Liver (tissue), 8 donors: ENCODE measurements at regions not wholly inside any gene's neighbourhood (a gene's known extent, or its start where the extent isn't known, plus 50 kb on each side); places are given as distances from the start of the nearest gene placed in this dataset.

Source experiments
- DNase-seq: peaks from one replicate; pipeline ENCODE4 v3.0.0-alpha.2; 2017; ENCODE audit warnings: low spot score
- H3K27ac ChIP-seq, 2 donors: one replicate each; pipeline ENCODE4 v1.7.0; 2013; ENCODE audit warnings: inconsistent platforms in 2 of 2, low read length in 2 of 2, control low read depth in 1 of 2, low read depth in 1 of 2, mild to moderate bottlenecking in 1 of 2
- H3K27me3 ChIP-seq, 4 donors: one replicate each; pipeline versions ENCODE4 v1.6.1 to v1.7.0; 2013; ENCODE audit warnings: low read length in 3 of 4, inconsistent platforms in 1 of 4, mild to moderate bottlenecking in 1 of 4, moderate library complexity in 1 of 4; ENCODE audit not compliant: control insufficient read depth in 4 of 4, insufficient read depth in 4 of 4
- H3K36me3 ChIP-seq, 4 donors: one replicate each; pipeline versions ENCODE4 v1.6.1 to v1.7.0; 2013; ENCODE audit warnings: low read length in 3 of 4, mild to moderate bottlenecking in 3 of 4, low read depth in 1 of 4, moderate library complexity in 1 of 4; ENCODE audit not compliant: control insufficient read depth in 4 of 4, insufficient read depth in 3 of 4
- H3K4me1 ChIP-seq, 4 donors: one replicate each; pipeline versions ENCODE4 v1.6.1 to v1.7.0; 2013; ENCODE audit warnings: low read length in 3 of 4, mild to moderate bottlenecking in 3 of 4, moderate library complexity in 1 of 4; ENCODE audit not compliant: control insufficient read depth in 4 of 4, insufficient read depth in 4 of 4
- H3K4me3 ChIP-seq, 3 donors: one replicate each; pipeline versions ENCODE4 v1.6.1 to v1.7.0; 2013; ENCODE audit warnings: low read length in 3 of 3, control low read depth in 1 of 3, low read depth in 1 of 3, mild to moderate bottlenecking in 1 of 3
- H3K9ac ChIP-seq, 2 donors: one replicate each; pipeline ENCODE4 v1.7.0; 2013; ENCODE audit warnings: low read length in 2 of 2, mild to moderate bottlenecking in 2 of 2, moderate library complexity in 2 of 2, control low read depth in 1 of 2, low read depth in 1 of 2
- H3K9me3 ChIP-seq, 4 donors: one replicate each; pipeline versions ENCODE4 v1.6.1 to v1.7.0; 2013; ENCODE audit warnings: low read length in 3 of 4; ENCODE audit not compliant: control insufficient read depth in 4 of 4
- ATF3 ChIP-seq: IDR thresholded peaks from 2 replicates; pipeline ENCODE4 v1.6.1; 2016; ENCODE audit warnings: antibody characterized with exemption
- CTCF ChIP-seq: fragments of 150-350 bp; IDR thresholded peaks from 2 replicates; pipeline ENCODE4 v1.5.1; 2017; ENCODE audit warnings: improper control_type of control experiment, low read depth, low read length; ENCODE audit not compliant: missing input control
- EGR1 ChIP-seq, 2 donors: IDR thresholded peaks; 2 replicates each; pipeline ENCODE4 v1.6.1; 2016 to 2018; ENCODE audit warnings: antibody characterized with exemption in 2 of 2, low read depth in 2 of 2
- FOXA1 ChIP-seq: IDR thresholded peaks from 2 replicates; pipeline ENCODE4 v1.6.1; 2016; ENCODE audit warnings: antibody characterized with exemption
- FOXA2 ChIP-seq: IDR thresholded peaks from 2 replicates; pipeline ENCODE4 v1.6.1; 2016; ENCODE audit warnings: antibody characterized with exemption
- GABPA ChIP-seq, 2 donors: IDR thresholded peaks in 1 of 2; conservative IDR thresholded peaks in 1 of 2; 2 replicates each; pipeline ENCODE4 v1.6.1; 2016; ENCODE audit warnings: antibody characterized with exemption in 2 of 2, mild to moderate bottlenecking in 1 of 2, moderate library complexity in 1 of 2
- HNF4A ChIP-seq, 2 donors: conservative IDR thresholded peaks; 2 replicates each; pipeline ENCODE4 v1.6.1; 2016; ENCODE audit warnings: antibody characterized with exemption in 2 of 2, mild to moderate bottlenecking in 2 of 2
- HNF4G ChIP-seq: IDR thresholded peaks from 2 replicates; pipeline ENCODE4 v1.6.1; 2016; ENCODE audit warnings: antibody characterized with exemption
- JUND ChIP-seq, 2 donors: IDR thresholded peaks; 2 replicates each; pipeline ENCODE4 v1.6.1; 2016; ENCODE audit warnings: antibody characterized with exemption in 2 of 2
- MAX ChIP-seq: IDR thresholded peaks from 2 replicates; pipeline ENCODE4 v1.6.1; 2016; ENCODE audit warnings: antibody characterized with exemption
- NR2F2 ChIP-seq: IDR thresholded peaks from 2 replicates; pipeline ENCODE4 v1.6.1; 2016; ENCODE audit warnings: antibody characterized with exemption
- REST ChIP-seq: IDR thresholded peaks from 2 replicates; pipeline ENCODE4 v1.6.1; 2016; ENCODE audit warnings: antibody characterized with exemption, mild to moderate bottlenecking
- RXRA ChIP-seq, 2 donors: IDR thresholded peaks; 2 replicates each; pipeline ENCODE4 v1.6.1; 2017 to 2018; ENCODE audit warnings: antibody characterized with exemption in 2 of 2, mild to moderate bottlenecking in 1 of 2
- SP1 ChIP-seq: IDR thresholded peaks from 2 replicates; pipeline ENCODE4 v1.6.1; 2018; ENCODE audit warnings: antibody characterized with exemption, mild to moderate bottlenecking
- TAF1 ChIP-seq: conservative IDR thresholded peaks from 2 replicates; pipeline ENCODE4 v1.6.1; 2016; ENCODE audit warnings: antibody characterized with exemption, mild to moderate bottlenecking
- YY1 ChIP-seq: IDR thresholded peaks from 2 replicates; pipeline ENCODE4 v1.6.1; 2016; ENCODE audit warnings: antibody characterized with exemption, mild to moderate bottlenecking
- ZBTB33 ChIP-seq: IDR thresholded peaks from 2 replicates; pipeline ENCODE4 v1.6.1; 2016; ENCODE audit warnings: antibody characterized with exemption
- whole genome bisulfite sequencing: extraction: QIAGEN DNeasy Blood & Tissue Kit; methylation state at CpG from one replicate; pipeline ENCODE4 v1.1.7; 2013; 5-methylcytosine and 5-hydroxymethylcytosine counted together
- donor health status: healthy.
- donor health status: healthy.
- donor health status: healthy.
- donor health status: healthy.
- donor health status: healthy.

- Histone ChIP-seq H3K36me3 (no peaks in the 10 kb centered on the region), H3K27me3 (no peaks in the 10 kb centered on the region), H3K9me3 (no peaks in the 10 kb centered on the region), H3K27ac (no peak overlapping the region), H3K4me3 (no peak overlapping the region), H3K4me1 (peaks cover 0 to 3% (median 0%) of the 10 kb centered on the region in 4 donors), H3K9ac (no peak overlapping the region)
- WGBS, result 79% methylated on average over 5 of the region's 5 CpGs
- no peak for TF ChIP-seq GABPA (IDR thresholded peaks at IDR 0.05 in 1 of 2, conservative IDR thresholded peaks at IDR 0.05 in 1 of 2)
- TF ChIP-seq ZBTB33, result no peak
- TF ChIP-seq FOXA1, result no peak
- no peak for TF ChIP-seq YY1
- no peak for TF ChIP-seq NR2F2
- TF ChIP-seq REST, result no peak
- TF ChIP-seq HNF4G, result no peak
- no peak for TF ChIP-seq EGR1 (IDR thresholded peaks at IDR 0.05; ENCODE audit: low read depth in 2 of 2)
- no peak for DNase-seq
Measured at GRCh38 chr22:23512721-23513120, 67.4 kb downstream of the IGLL1 start.

- Histone ChIP-seq H3K9me3 (no peaks in the 10 kb centered on the region), H3K9ac (no peak overlapping the region), H3K27me3 (no peaks in the 10 kb centered on the region), H3K4me3 (no peak overlapping the region), H3K4me1 (peaks cover 0 to 3% (median 0%) of the 10 kb centered on the region in 4 donors), H3K27ac (no peak overlapping the region), H3K36me3 (no peaks in the 10 kb centered on the region)
- WGBS, result 95% methylated on average over 5 of the region's 5 CpGs
- no peak for DNase-seq
- TF ChIP-seq MAX (no peak), CTCF (no peak), FOXA2 (no peak), FOXA1 (no peak), NR2F2 (no peak), HNF4A (conservative IDR thresholded peaks at IDR 0.05) (no peak), ATF3 (no peak), HNF4G (no peak), JUND (IDR thresholded peaks at IDR 0.05) (no peak), TAF1 (no peak), EGR1 (IDR thresholded peaks at IDR 0.05; ENCODE audit: low read depth in 2 of 2) (no peak), ZBTB33 (no peak), SP1 (no peak), REST (no peak), RXRA (IDR thresholded peaks at IDR 0.05) (no peak), GABPA (IDR thresholded peaks at IDR 0.05 in 1 of 2, conservative IDR thresholded peaks at IDR 0.05 in 1 of 2) (no peak), YY1 (no peak)
Measured at GRCh38 chr22:23512348-23512705, 67.8 kb downstream of the IGLL1 start.
